GM12878 (cell line): ENCODE measurements at regions not wholly inside any gene's neighbourhood (a gene's known extent, or its start where the extent isn't known, plus 50 kb on each side); places are given as distances from the start of the nearest gene placed in this dataset.

Experiments used
- ATAC-seq: fragments of 200-7000 bp; cut with Tn5 transposase; 3 replicates; pipeline ENCODE4 v1.9.1; 2020; ENCODE audit warnings: mild to moderate bottlenecking, moderate library complexity
- BruUV-seq: library from RNA; stranded (reverse); fragments of 400-500 nt; replicated peaks from 2 replicates; lab custom pipeline; 2021; lab: Mats Ljungman, UMichigan
- CTCF ChIA-PET: fragments of 300-600 bp; sonication (Branson Sonifier 250); formaldehyde crosslinking; extraction: SDS; loops from one replicate; lab custom pipeline; 2021; ENCODE audit warnings: inconsistent platforms; lab: Yijun Ruan, JAX
- POLR2A ChIA-PET: fragments of 350-600 bp; formaldehyde crosslinking; extraction: SDS; loops from one replicate; lab custom pipeline; 2021; ENCODE audit warnings: inconsistent platforms; lab: Charles Lee
- RAD21 ChIA-PET: fragments of 300-600 bp; sonication (Branson Sonifier 250); formaldehyde crosslinking; loops from one replicate; lab custom pipeline; 2023; ENCODE audit warnings: antibody characterized with exemption; ENCODE audit not compliant: unreplicated experiment; lab: Charles Lee
- SMC1A ChIA-PET: fragments of 300-600 bp; sonication (Branson Sonifier 250); formaldehyde crosslinking; loops from one replicate; lab custom pipeline; 2023; ENCODE audit not compliant: unreplicated experiment, uncharacterized antibody; lab: Charles Lee
- DNase-seq: peaks from one replicate; pipeline ENCODE4 v3.0.0-alpha.2; 2011; ENCODE audit warnings: low read depth, low spot score
- FAIRE-seq: peaks from 3 replicates; lab custom pipeline; 2011; peaks lifted over from hg19 to GRCh38; lab: Jason Lieb, UNC
- H2AFZ ChIP-seq: 2 replicates; pipeline ENCODE4 v1.6.0; 2011; ENCODE audit warnings: low read depth, low read length, control low read depth; ENCODE audit not compliant: control insufficient read depth
- H3K27ac ChIP-seq: 2 replicates; pipeline ENCODE4 v1.5.1; 2011; ENCODE audit warnings: control low read depth; ENCODE audit not compliant: control insufficient read depth, insufficient read depth
- H3K27me3 ChIP-seq, 2 experiments: replicated peaks in 1 of 2; 2 replicates each; pipeline versions ENCODE4 v1.6.0 to v1.6.1; 2011; ENCODE audit warnings: low read length in 1 of 2; ENCODE audit not compliant: control insufficient read depth in 2 of 2, insufficient read depth in 2 of 2
- H3K36me3 ChIP-seq, 2 experiments: 2 replicates each; pipeline ENCODE4 v1.5.1; 2011; ENCODE audit warnings: low read length in 1 of 2; ENCODE audit not compliant: control insufficient read depth in 2 of 2, insufficient read depth in 2 of 2
- H3K4me1 ChIP-seq: 2 replicates; pipeline ENCODE4 v1.6.1; 2011; ENCODE audit warnings: mild to moderate bottlenecking, low read length, moderate library complexity, mixed read lengths; ENCODE audit not compliant: control insufficient read depth, insufficient read depth
- H3K4me2 ChIP-seq: 2 replicates; pipeline ENCODE4 v1.6.0; 2011; ENCODE audit warnings: control low read depth; ENCODE audit not compliant: control insufficient read depth, insufficient read depth
- H3K4me3 ChIP-seq: fragments of 200-600 bp; sonication (generic); 2 replicates; pipeline ENCODE4 v1.5.1; 2016
- H3K79me2 ChIP-seq: 2 replicates; pipeline ENCODE4 v1.6.0; 2011; ENCODE audit warnings: low read length; ENCODE audit not compliant: control insufficient read depth, insufficient read depth
- H3K9ac ChIP-seq: 2 replicates; pipeline ENCODE4 v1.8.0; 2011; ENCODE audit warnings: low read length, control low read depth, mixed read lengths; ENCODE audit not compliant: control insufficient read depth, insufficient read depth
- H3K9me3 ChIP-seq: replicated peaks from 3 replicates; pipeline ENCODE4 v1.5.1; 2011; ENCODE audit warnings: mild to moderate bottlenecking, low read length; ENCODE audit not compliant: control insufficient read depth, insufficient read depth
- H4K20me1 ChIP-seq: 2 replicates; pipeline ENCODE4 v1.6.0; 2011; ENCODE audit not compliant: control insufficient read depth, insufficient read depth
- CTCF ChIP-seq, 3 experiments: IDR thresholded peaks in 2 of 3; conservative IDR thresholded peaks in 1 of 3; 2 replicates each; pipeline ENCODE4 v1.5.1; 2011; ENCODE audit warnings: low read depth in 3 of 3, low read length in 3 of 3, mild to moderate bottlenecking in 3 of 3, control low read depth in 2 of 3, moderate library complexity in 2 of 3, inconsistent platforms in 1 of 3, mixed read lengths in 1 of 3; ENCODE audit not compliant: control insufficient read depth in 2 of 3, insufficient read depth in 1 of 3; ENCODE audit errors: extremely low read depth in 1 of 3
- FOXM1 ChIP-seq: IDR thresholded peaks from 2 replicates; pipeline ENCODE4 v1.6.1; 2012; ENCODE audit warnings: low read depth, mild to moderate bottlenecking, inconsistent platforms, low read length, moderate library complexity
- HDGF ChIP-seq: fragments of 450-650 bp; IDR thresholded peaks from 2 replicates; pipeline ENCODE4 v1.6.1; 2016; ENCODE audit warnings: antibody characterized with exemption
- MEF2A ChIP-seq: IDR thresholded peaks from 2 replicates; pipeline ENCODE4 v1.6.1; 2011; ENCODE audit warnings: low read depth, mild to moderate bottlenecking, low read length, moderate library complexity; ENCODE audit not compliant: insufficient read depth
- MYB ChIP-seq: fragments of 150-350 bp; IDR thresholded peaks from 2 replicates; pipeline ENCODE4 v1.6.1; 2014; ENCODE audit warnings: mild to moderate bottlenecking, low read depth, low read length, borderline replicate concordance
- PAX5 ChIP-seq: IDR thresholded peaks from 2 replicates; pipeline ENCODE4 v1.6.1; 2011; ENCODE audit warnings: low read depth, low read length, borderline replicate concordance
- SIN3A ChIP-seq: IDR thresholded peaks from 2 replicates; pipeline ENCODE4 v1.6.1; 2012; ENCODE audit warnings: low read depth, low read length, improper control_type of control experiment
- SPI1 ChIP-seq: IDR thresholded peaks from 2 replicates; pipeline ENCODE4 v1.6.1; 2011; ENCODE audit warnings: low read depth, mild to moderate bottlenecking, low read length, moderate library complexity, borderline replicate concordance; ENCODE audit not compliant: insufficient read depth
- YBX1 ChIP-seq: fragments of 450-650 bp; IDR thresholded peaks from 2 replicates; pipeline ENCODE4 v1.6.1; 2016; ENCODE audit warnings: antibody characterized with exemption
- WGBS: methylation state at CpG from one replicate; pipeline ENCODE4 v1.1.6; 2016; ENCODE audit warnings: low lambda C conversion rate; ENCODE audit not compliant: insufficient replicate concordance, insufficient coverage; ENCODE audit errors: missing lambda C conversion rate; 5-methylcytosine and 5-hydroxymethylcytosine counted together
- in situ Hi-C: fragments of 300-500 bp; cut with MboI; formaldehyde crosslinking; loops from 9 replicates; pipeline ENCODE4 v1.14.3; 2018; ENCODE audit warnings: mixed read lengths
- intact Hi-C: fragments of 100-400 bp; cut with micrococcal nuclease; formaldehyde crosslinking; loops from one replicate; pipeline ENCODE4 v1.14.2; 2022; ENCODE audit not compliant: unreplicated experiment

GRCh38 chr2:78061301-78061700 is 539.1 kb upstream of the LRRTM4 start:
- Histone ChIP-seq H3K4me3 (no peak overlapping the region), H3K4me2 (no peak overlapping the region), H3K27me3 (no peaks in the 10 kb centered on the region), H3K36me3 (no peaks in the 10 kb centered on the region), H4K20me1 (no peaks in the 10 kb centered on the region), H3K27ac (no peak overlapping the region), H2AFZ (no peak overlapping the region), H3K9ac (no peak overlapping the region), H3K79me2 (no peaks in the 10 kb centered on the region), H3K9me3 (no peaks in the 10 kb centered on the region), H3K4me1 (no peaks in the 10 kb centered on the region)
- ATAC-seq (no peak), DNase-seq (no peak), FAIRE-seq (no peak)
- in situ Hi-C loops = no loop called here
- TF ChIP-seq MYB (no peak), YBX1 (no peak), PAX5 (no peak), SPI1 (no peak), HDGF (no peak), CTCF (IDR thresholded peaks at IDR 0.05 in 2 of 3, conservative IDR thresholded peaks at IDR 0.05 in 1 of 3; ENCODE audit: control insufficient read depth in 2 of 3, extremely low read depth in 1 of 3, insufficient read depth in 1 of 3, low read depth in 3 of 3, low read length in 3 of 3) (no peak), SIN3A (no peak), MEF2A (no peak), FOXM1 (no peak)
- ChIA-PET RAD21 (no interaction called here), CTCF (no interaction called here), SMC1A (interaction anchor here (1.1 kb wide), 1 partner anchor 10 kb away, joined by 3 read pairs; no protein-coding TSS in a partner anchor), POLR2A (no interaction called here)
- WGBS = 44% methylated on average over 2 of the region's 2 CpGs
- BruUV-seq = no TSS peak
- intact Hi-C loops = no loop called here
